ENCODE measurements at regions not wholly inside any gene's neighbourhood (a gene's known extent, or its start where the extent isn't known, plus 50 kb on each side); places are given as distances from the start of the nearest gene placed in this dataset.

DNA sequence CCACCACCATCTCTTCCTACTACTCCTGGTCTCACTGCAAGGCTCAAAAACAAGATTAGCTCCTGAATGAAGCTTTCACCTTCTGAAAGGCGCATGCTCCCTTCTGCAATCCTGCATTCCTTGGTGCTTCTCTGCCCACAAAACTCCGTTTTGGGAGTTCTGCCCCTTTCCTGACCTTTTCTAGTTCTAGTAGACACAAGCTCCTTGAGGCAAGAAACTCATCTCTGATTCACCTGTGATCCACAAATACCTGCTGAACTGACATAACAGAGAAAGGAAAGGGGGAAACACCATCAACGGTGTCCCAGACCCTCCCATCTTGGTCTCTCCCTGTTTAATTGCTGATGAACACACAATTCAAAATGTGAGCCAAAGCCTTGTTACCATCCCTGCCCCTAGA lies 64.0 kb upstream of the EGR2 start:
- no peak for TF ChIP-seq CTCF (IDR thresholded peaks at IDR 0.05; ENCODE audit: low read length)
- no peak for TF ChIP-seq EZH2 (IDR thresholded peaks at IDR 0.05; ENCODE audit: borderline replicate concordance, low read length)

Measured in OCI-LY1 (cell line).